NCI-H1092 treated with DMSO at 0.1 percent for 48 hours (cell line): ENCODE measurements at regions not wholly inside any gene's neighbourhood (a gene's known extent, or its start where the extent isn't known, plus 50 kb on each side); places are given as distances from the start of the nearest gene placed in this dataset.

Experiments used
- DNase-seq: peaks from one replicate; lab custom pipeline; 2025; lab: John Stamatoyannopoulos, UW

GRCh38 chr12:81809829-81810595 lies 50.9 kb upstream of the PPFIA2 start:
- no peak for DNase-seq

DNA sequence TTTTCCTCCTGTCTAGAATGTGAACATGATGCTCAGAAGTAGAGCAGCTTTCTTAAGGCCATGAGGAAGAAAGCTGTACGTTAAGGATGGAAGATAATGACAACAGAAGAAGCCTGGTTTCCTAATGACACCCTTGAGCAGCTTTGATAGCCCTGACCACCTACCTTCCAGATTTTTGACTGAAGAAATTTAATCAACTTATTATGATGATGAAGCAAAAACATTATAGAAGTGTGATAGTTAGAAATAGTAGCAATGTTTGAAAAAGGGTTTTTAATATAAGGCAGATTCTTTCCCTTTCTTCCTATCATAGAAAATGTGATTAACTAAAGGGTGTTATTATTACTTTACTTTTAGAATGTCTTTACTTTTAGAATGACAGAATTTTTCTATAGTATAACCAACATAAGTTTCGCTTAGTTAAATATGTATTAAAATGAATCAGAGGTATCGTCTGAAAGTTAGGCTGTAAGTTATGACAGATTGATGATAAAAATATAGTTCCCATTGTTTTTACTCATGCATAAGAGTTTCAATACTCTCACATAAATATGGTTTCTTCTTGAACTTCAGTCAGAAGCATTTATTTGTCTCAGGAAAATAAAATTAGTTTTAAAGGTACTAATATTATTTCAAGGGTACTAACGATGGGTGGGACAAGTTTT lies 50.1 kb upstream of the PPFIA2 start:
- DNase-seq = no peak
